DMS114 treated with DMSO at 0.1 percent for 48 hours (cell line): ENCODE measurements at regions not wholly inside any gene's neighbourhood (a gene's known extent, or its start where the extent isn't known, plus 50 kb on each side); places are given as distances from the start of the nearest gene placed in this dataset.
"Not testable (repeated sequence)": the region's sequence is repeated elsewhere in the genome, so short reads cannot be mapped to it uniquely, and the experiment has no call there.

ENCODE experiments used
- DNase-seq: peaks from one replicate; lab custom pipeline; 2025; ENCODE audit not compliant: unreplicated experiment; lab: John Stamatoyannopoulos, UW

DNA sequence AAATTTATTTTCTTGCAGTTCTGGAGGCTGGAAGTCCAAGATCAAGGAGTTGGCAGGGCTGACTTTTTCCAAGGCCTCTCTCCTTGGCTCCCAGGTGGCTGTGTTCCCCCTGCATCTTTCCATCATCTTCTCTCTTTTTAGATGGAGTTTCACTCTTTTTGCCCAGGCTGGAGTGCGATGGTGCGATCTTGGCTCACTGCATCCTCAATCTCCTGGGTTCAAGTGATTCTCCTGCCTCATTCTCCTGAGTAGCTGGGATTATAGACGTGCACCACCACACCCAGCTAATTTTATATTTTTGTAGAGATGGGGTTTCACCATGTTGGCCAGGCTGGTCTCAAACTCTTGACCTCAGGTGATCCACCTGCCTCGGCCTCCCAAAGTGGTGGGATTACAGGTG, 411.1 kb downstream of the RPS24 start:
- DNase-seq = not testable (repeated sequence)

DNA sequence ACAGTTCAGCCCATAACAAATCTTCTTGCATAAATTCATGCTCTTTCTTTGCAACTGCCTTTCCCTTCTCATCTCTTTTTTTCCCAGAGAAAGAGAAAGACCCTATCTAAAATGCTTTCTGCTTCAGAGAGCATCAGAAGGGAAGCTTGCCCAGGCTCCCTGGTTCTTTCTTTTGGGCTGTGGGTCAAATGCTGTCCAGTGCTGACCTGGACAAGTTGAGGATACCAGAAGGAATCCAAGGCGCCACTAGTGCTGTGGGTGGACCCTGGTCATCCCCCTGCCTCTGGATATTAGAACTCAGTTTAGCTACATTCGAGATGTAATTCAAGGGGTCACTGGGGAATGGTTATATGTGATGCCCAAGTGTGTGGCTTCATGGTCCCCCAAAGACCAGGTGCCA, 411.6 kb downstream of the RPS24 start:
- no peak for DNase-seq

DNA sequence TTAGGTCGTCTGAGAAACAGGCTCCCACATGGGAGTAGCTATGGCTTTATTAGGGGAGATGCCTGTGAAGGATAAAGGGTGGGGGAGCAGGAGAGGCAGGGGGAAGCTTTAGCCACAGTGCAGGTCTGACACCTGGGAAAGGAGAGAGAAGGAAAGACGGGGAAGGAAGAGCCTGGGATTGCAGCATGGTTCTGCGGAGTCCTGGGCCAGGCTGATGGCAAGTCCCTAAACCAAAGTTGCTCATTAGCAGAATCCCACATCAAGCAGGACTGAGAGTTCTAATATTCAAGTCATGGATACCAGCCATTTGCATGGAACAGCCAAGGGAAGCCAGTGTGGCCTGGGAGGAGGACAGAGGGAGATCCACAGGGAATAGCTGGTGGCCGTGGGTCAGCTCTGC, 414.8 kb downstream of the RPS24 start:
- no peak for DNase-seq

GRCh38 chr10:78448994-78449418, 415.3 kb downstream of the RPS24 start:
- DNase-seq = no peak

DNA sequence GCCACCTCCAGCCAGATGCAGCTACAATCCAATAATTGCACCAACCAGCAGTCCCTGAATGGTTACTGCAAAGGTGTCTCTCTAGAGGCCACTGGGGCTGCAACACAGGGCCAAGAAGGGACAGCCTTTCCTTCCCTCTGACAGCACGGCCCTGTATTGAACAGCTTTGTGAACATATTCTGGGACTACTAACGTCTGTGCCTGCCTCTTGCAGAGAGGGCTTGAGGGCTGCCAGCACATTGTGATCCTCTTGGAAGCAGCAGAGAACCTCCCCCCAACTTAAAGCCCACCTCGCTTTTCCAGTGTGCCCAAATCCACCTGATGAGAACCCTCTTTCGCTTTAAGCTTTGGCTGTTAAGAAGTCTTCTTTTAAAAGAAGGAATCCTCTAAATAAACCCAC, 415.9 kb downstream of the RPS24 start:
- no peak for DNase-seq

DNA sequence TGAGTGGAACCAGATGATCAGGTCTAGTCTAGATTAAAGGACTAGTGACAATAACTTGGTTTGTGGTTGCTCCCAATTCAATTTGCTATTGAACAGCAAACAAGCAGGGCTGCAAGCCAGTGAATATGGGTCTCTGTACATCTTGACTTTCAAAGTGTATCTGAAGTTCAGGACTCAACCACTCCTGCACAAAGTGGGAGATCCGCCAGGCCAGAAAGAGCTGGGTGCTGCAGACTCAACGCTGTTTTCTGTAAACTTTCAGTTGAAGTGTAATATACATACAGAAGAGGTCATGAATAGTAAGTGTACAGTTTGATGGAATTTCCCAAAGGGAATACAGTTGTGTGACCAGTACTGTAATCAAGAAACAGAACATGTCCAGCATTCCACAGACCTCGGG, 416.6 kb downstream of the RPS24 start:
- no peak for DNase-seq

- no peak for DNase-seq
Observed at GRCh38 chr10:78450807-78451485, 417.3 kb downstream of the RPS24 start.

DNA sequence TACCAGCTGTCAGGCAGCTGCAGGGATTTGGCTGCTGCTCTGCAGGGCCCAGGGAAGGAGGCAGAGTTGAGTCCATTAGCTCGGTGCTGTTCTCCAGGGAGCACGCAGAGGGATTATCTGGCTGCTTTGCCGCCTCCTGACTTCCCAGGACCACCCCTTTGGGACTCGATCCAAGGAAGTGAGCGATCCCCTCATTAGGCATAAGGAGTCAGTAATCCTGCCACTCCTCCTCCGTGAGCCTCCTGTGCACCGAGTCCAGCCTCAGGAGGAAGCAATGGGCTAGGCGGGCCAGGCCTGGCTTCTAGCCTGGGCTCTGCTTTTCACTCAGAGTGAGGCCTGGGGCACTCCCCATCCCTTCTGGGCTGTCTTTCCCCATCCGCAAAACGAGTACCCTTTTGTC, 417.9 kb downstream of the RPS24 start:
- no peak for DNase-seq

GRCh38 chr10:78454123-78454645, 420.5 kb downstream of the RPS24 start:
- DNase-seq = no peak

DNA sequence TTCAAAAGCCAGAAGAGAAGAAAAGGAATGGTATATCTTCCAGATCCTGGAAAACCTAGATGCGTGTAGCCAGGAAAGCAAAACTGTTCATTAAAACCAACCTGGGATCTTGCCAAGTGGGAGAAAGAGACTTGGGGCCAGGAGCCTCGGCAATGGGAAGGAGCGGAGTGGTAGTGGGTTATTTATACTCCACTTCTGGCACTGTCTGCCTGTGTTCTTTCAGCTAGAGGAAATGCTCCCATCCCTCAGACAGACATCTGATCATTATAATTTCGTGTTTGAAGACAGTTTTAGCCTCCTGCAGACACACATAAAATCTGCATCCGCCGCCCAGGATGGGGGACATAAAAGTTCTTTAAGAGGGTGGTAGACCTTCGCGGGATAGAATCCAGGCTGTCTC, 421.6 kb downstream of the RPS24 start:
- DNase-seq = no peak

GRCh38 chr10:78455811-78456210, 422.1 kb downstream of the RPS24 start:
- DNase-seq = no peak

DNA sequence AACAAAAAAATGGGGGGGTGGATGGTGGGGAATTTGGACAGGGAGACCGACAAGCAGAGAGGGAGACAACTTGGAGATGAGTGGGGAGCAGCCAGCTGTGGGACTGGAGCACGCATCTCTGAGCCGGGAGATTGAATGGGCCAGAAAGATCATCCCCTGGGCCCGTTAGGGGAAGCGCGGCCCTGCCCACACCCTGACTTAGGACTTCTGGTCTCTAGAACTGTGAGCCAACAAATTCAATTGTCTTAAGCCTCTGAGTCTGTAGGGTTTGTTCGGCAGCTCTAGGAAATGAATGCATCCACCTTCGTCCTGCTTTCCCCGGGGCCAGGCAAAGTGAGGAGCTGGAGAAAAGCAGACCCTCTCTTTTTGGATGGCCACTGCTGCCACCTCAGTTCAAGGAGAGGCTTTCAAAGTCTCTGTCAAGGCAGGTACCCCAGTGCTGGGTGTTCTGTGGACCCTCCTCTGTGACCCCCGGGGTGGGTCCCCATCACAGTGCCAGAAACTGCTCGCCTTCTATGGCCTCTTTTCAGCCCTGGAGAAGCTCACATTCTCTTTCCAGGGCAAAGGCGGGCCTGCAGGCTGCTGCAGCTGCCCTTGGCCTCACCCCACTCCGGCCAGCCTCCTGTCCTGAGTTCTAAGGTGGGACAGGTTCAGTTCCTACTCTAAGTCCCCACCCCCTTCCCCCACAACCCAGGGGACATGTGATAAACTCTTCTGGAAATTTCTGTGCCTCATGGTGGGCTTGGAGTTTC, 423.2 kb downstream of the RPS24 start:
- no peak for DNase-seq

DNA sequence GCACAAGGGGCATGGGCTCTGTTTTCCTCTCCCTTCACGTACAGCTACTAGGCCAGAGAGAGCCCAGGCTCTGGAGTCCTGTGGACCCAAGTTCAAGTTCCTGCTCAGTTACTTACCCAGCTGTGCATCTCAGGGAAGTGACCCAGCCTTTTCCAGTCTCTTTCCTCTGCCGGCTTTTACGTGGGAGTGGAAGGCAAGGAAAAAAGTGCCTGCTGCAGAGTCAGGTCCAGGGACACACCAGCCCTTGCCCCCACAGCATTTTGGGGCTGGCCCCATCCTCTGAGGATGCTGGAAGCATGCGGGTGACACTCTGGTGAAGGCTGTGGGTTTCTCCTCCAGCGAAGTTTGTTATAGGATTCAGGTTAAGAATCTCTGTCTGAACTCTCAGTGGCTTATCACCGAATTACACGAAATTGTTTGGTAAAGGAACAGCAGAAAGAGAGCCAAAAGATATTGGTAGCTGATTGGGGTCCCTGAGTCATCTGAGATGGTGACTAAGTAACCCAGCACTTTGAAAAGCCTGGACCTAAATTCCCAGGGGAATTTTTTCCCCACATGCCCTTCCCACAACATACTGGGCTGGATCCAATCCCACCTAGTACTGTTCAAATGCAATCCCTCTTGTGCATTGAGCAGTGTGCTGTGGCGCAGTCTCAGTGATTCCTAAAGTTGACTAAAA, 424.3 kb downstream of the RPS24 start:
- no peak for DNase-seq

- DNase-seq = no peak
Observed at GRCh38 chr10:78458983-78459638, 425.4 kb downstream of the RPS24 start.

DNA sequence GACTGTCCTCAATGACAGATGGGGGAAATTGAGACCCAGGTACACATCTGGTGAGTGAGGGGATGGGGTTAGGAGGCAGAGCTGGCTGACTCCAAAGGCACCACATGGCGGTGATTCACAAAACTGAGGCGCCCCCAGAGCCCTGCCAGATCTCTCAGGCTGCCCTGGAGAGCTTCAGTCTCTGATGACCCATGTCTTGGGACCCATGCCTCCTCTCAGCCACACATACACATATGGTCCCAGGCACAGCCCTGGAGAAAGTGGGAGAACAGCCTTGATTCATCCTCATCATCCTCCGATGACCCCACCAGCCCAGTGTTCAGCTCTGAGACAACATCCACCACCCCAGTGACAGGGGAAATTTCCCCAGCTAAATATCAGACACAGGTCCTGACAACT, 426.0 kb downstream of the RPS24 start:
- DNase-seq = no peak

DNA sequence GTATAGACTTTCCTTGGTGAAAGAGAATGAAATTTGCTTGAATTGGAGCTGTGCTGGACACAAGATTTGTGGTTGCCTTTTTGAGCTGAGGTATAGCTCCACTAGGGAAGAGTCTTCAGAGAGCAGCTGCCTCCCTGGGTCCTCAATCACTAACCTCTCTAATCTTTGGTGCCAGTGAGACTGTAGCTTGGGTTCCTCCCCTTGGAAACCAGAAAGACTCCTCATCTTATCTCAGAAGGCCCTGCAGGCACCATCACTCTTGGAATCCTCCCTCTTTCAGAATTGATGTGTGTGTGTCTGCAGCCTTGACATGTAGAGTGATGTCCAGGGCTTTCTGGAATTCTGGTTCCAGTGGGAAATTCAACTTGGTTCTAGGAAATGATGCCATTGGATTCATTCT, 426.5 kb downstream of the RPS24 start:
- DNase-seq = no peak

GRCh38 chr10:78461333-78461732, 427.7 kb downstream of the RPS24 start:
- DNase-seq = no peak

- DNase-seq = no peak
Observed at GRCh38 chr10:78462176-78462575, 428.5 kb downstream of the RPS24 start.

DNA sequence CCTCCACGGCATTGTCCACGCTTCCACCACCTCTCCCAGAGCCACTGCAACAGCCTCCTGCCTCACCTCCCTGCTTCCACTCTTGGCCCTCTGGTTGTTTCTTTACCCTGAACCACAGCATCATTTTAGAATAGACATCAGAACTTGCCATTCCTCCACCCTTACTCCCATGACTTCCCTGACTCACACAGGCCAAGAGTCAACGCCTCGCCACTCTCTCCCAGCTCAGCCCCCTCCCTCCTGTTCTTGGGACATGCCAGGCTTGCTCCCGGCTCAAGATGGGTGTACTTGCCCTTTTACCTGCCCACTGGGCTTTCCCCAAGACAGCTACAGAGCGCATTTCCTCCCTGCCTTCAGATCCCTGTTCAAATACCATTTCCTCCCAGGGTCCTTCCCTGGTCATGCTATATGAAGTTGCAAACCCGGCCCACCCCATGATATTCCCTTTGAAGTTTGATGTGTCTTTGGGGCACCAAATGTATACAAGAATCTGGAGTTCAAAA, 429.1 kb downstream of the RPS24 start:
- no peak for DNase-seq

GRCh38 chr10:78464118-78464855, 430.6 kb downstream of the RPS24 start:
- DNase-seq = no peak

GRCh38 chr10:78464856-78465267, 431.2 kb downstream of the RPS24 start:
- DNase-seq = no peak
